ENCODE measurements at regions not wholly inside any gene's neighbourhood (a gene's known extent, or its start where the extent isn't known, plus 50 kb on each side); places are given as distances from the start of the nearest gene placed in this dataset.

- no peak overlapping the region for H2BK120ac ChIP-seq (ENCODE audit: low read depth, low read length)
- TF ChIP-seq FOS (IDR thresholded peaks at IDR 0.05; ENCODE audit: low read depth, low read length) (no peak), MXI1 (IDR thresholded peaks at IDR 0.05; ENCODE audit: borderline replicate concordance, low read depth, low read length) (no peak)
- in situ Hi-C loops (cut with MboI; ENCODE audit: low sequenced_read_pairs) (no loop called here), dilution Hi-C loops (cut with HindIII; ENCODE audit: low sequenced_read_pairs, unreplicated experiment) (no loop called here), intact Hi-C loops (cut with micrococcal nuclease) (no loop called here)
- H4K8ac ChIP-seq (ENCODE audit: low read depth in 2 of 2, low read length in 2 of 2), result no peak overlapping the region
- no TSS peak for BruUV-seq (replicated peaks)
- no peak overlapping the region for H2BK5ac ChIP-seq (ENCODE audit: low read depth, low read length, poor library complexity, severe bottlenecking)
- no peak overlapping the region for H3K9ac ChIP-seq (ENCODE audit: low read depth, low read length)
- no peaks in the 10 kb centered on the region for H3K9me3 ChIP-seq (ENCODE audit: control insufficient read depth, insufficient read depth, low read length)
- H2AFZ ChIP-seq (replicated peaks; ENCODE audit: low read length, poor library complexity), result no peak overlapping the region
- no peak overlapping the region for H3K23ac ChIP-seq (ENCODE audit: low read depth, low read length)
- no peak overlapping the region for H3K4ac ChIP-seq (ENCODE audit: low read depth, low read length)
- no peak overlapping the region for H3K56ac ChIP-seq (ENCODE audit: extremely low read depth, insufficient read depth, low read length)
- H2BK20ac ChIP-seq (ENCODE audit: low read depth, low read length), result no peak overlapping the region
- DNase-seq, result no peak
- H3K27ac ChIP-seq (ENCODE audit: insufficient read depth, low read length), result no peak overlapping the region
- H3K9me1 ChIP-seq (ENCODE audit: insufficient read depth, low read length), result no peaks in the 10 kb centered on the region
- H2BK15ac ChIP-seq (ENCODE audit: low read depth, low read length), result no peak overlapping the region
- no peak overlapping the region for H4K5ac ChIP-seq (ENCODE audit: low read depth, low read length)
- no peak overlapping the region for H3K4me3 ChIP-seq (ENCODE audit: insufficient read depth, low read depth, low read length)
- no peak overlapping the region for H3K4me2 ChIP-seq (ENCODE audit: low read depth, low read length)
- no peaks in the 10 kb centered on the region for H3K79me1 ChIP-seq (ENCODE audit: low read depth in 1 of 2, low read length in 2 of 2)
- no peak overlapping the region for H2AK9ac ChIP-seq (replicated peaks; ENCODE audit: low read depth, low read length, poor library complexity)
- H2AK5ac ChIP-seq (ENCODE audit: low read depth, low read length), result no peak overlapping the region
- no peak overlapping the region for H3K14ac ChIP-seq (replicated peaks; ENCODE audit: low read depth, low read length)
- no CpG with 5 or more reads among the region's 2 CpGs for WGBS, 2 experiments (ENCODE audit: extremely low coverage in 2 of 2, insufficient read length in 1 of 2)
- ATAC-seq (ENCODE audit: low read depth), result no peak
- no peak overlapping the region for H3K18ac ChIP-seq (ENCODE audit: low read depth, low read length)
- ChIA-PET POLR2A (ENCODE audit: unreplicated experiment) (no interaction called here), CTCF (no interaction called here)
- H3K4me1 ChIP-seq (ENCODE audit: control insufficient read depth, insufficient read depth, low read length), result no peaks in the 10 kb centered on the region
- H4K20me1 ChIP-seq (ENCODE audit: insufficient read depth, low read length), result no peaks in the 10 kb centered on the region
- no peaks in the 10 kb centered on the region for H3K27me3 ChIP-seq (ENCODE audit: control insufficient read depth, insufficient read depth, low read length)
- no peaks in the 10 kb centered on the region for H3K36me3 ChIP-seq (ENCODE audit: control insufficient read depth, insufficient read depth, low read length)
- no peak overlapping the region for H4K91ac ChIP-seq (ENCODE audit: insufficient read depth, low read depth, low read length)
Measured at GRCh38 chr9:27629425-27629824, 56.1 kb upstream of the C9orf72 start.
